8988T (cell line): ENCODE measurements at regions not wholly inside any gene's neighbourhood (a gene's known extent, or its start where the extent isn't known, plus 50 kb on each side); places are given as distances from the start of the nearest gene placed in this dataset.

ENCODE experiments used
- DNase-seq: peaks from one replicate; pipeline ENCODE4 v3.0.0; 2011

- DNase-seq, result no peak
These were observed 105.4 kb upstream of the LYZL1 start for GRCh38 chr10:29183301-29183945.

DNA sequence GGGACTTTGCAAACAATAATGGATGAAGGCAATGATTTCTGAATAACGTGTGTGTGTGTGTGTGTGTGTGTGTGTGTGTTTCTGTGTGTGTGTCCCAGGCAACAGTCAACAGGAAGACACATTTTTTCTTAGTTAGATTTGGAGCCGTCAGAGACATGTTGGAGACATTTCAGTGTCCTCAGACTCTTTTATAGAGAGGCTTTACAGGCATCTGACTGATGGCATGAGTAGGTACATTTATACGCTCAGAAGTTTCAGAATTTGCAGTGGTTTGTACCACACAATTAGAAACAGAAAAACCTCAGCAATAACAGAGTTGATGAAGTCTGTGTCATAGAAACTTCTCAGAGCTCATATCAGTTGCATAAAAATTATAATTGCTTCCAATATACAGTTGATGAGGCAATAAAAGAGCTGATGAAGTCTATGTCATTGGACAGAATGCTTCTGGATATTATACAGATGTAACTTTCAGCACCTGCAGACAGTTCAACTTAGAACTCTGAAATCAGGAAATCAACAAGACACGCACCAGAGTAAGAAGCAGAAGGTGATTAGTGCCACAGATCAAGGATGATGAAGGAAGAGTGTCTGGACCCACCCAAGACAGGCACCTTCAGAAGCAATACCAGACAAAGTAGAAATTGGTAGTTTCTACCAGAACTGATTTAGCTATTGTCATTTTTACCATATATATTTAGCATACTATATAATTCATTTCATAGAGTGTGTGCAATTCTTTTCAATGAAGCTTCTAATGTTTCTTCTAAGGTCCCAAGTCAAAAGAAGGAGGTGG, 104.5 kb upstream of the LYZL1 start:
- no peak for DNase-seq

GRCh38 chr10:29185050-29185449, 103.8 kb upstream of the LYZL1 start:
- no peak for DNase-seq

DNA sequence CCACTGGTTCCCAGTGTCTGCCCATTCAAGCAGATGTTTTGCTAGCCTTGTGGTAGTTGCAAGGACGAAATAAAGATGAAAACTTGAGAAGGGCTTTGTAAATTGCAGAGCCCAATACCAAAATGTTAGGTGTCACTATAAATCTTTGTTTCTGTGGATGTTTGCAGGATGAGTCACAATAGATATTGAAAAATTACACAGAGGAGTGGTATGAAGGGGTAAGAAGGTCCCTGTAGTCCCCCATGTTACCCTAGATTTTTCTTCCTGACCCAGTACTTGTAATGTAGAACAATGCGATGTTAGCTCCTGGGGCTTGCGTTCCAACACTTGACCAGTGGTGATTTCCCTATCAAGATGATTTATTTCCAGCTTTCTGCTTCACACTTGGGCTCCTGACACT, 102.6 kb upstream of the LYZL1 start:
- no peak for DNase-seq

DNA sequence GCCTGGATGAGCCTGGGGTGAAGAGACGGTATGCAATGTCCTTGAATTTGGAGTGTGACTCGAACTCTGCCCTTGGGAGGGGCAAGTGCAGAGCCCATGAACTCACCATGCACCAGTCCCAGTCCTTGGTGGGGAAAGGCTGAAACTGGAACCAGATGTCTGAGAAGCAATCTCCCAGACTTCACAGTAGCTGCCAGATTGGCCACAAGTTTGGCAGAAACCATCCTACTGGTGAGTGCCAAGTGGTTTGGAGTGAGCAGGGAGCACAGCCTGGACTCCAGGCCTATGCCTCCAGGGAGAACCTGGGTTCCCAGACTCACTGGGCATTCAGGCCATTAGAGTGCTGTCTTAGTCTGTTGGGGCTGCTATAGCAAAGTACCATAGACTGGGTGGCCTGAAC, 99.6 kb upstream of the LYZL1 start:
- no peak for DNase-seq

DNA sequence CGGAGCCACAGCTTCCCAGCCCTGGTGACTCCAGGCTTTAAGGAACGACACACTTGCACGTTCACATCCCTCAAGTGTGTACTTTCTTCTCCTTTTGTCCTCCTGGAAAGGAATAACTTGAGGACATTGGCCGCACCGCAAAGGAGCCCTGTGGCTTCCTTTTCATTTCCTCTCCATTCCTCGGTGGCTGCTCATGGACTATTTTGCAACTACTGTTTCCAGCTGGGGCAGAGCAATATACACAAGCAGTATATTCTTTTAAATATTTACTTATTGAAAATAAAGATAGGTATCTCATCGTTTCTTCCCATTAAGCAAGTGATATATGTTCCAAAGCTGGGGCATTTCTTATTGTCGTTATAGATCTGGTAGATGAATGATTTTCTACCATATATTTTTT, 97.2 kb upstream of the LYZL1 start:
- no peak for DNase-seq

DNA sequence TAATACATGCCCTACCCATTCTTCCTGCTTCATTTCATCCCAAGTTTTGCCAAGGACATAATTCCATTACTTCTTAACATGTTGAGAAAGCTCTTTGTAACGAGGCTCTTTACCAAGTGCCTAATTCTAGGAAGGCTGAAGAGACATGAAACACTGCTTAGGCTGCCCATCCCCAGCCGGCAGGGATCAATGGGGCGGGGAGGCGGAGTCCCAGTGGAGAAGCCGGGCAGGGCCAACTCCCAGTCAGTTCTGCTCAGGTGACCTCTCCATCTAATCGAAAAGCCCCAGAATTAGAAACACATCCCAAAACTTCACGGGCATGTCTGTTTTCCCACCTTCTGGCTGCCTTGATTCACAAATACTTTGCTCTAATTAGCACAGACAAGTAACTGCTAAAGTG, 89.5 kb upstream of the LYZL1 start:
- no peak for DNase-seq

DNA sequence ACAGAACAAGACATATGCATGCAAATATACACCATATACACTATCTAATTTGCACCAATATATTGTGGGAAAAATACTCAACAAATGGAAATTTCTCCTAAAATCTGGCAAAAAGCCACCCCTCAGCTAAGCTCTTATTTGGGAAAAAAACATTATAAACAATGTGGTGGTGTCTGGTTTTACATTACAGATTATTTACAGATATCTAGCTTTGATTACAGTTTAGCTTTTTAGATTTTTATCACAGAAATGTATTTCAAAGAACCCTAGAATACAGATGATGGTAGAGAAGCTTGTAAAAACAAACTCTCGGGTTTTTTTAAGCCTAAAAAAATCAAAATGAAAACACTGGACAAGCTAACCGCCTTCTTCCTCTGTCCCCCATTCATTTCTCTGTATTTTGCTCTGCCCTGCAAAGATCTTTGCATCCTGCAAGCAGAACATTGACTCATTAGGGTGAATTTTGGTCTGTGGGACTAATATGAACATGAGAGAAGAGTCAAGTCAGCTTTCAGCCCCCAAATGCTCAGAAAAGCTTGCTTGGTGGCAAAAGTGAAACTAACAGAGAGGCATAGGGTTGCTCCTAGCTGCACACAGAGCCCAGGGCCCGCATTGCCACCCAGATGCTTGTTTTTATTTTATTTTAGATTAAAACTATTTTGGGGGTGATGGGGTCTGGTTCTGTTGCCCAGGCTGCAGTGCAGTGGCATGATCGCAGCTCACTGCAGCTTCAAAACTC, 88.8 kb upstream of the LYZL1 start:
- DNase-seq, result no peak

GRCh38 chr10:29202386-29202940, 86.4 kb upstream of the LYZL1 start:
- no peak for DNase-seq

GRCh38 chr10:29203432-29203831, 85.4 kb upstream of the LYZL1 start:
- DNase-seq, result no peak

- DNase-seq, result no peak
These were observed 84.6 kb upstream of the LYZL1 start for GRCh38 chr10:29204070-29204800.

- no peak for DNase-seq
These were observed 83.1 kb upstream of the LYZL1 start for GRCh38 chr10:29205787-29206186.

DNA sequence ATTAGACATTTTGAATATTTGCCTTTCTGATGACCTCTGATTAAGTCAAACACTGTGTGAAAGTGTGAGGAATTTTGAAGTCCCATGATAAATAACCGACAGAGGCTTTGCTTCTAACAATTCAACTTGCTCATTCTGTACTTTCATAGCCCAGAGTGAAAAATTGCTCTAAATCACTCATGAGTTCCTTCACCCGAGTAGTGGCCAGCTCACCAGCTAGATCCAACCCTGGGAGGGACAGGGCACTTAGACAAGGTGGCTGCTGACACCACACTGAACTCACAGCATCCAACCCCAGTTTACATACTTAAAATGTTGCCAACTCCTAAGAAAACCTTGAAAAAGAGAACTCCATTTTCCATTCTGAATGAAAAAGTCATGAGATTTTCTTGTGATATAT, 80.0 kb upstream of the LYZL1 start:
- no peak for DNase-seq

DNA sequence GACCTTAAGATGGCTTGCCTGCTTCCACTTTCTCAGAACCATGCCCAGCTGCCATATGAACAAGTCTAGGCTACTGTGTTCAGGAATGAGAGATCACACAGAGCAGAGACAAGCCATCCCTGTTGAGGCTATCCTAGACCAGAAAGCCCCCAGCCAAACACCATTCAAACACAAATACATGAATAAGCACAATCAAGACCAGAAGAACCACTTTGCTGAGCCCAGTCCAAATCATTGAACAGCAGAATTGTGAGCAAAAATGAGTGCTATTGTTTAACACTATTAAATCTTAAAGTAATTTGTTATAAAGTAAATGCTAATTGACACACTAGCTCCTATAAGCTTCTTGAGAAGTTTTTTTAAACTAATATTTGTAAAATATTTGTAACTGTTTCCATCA, 79.0 kb upstream of the LYZL1 start:
- DNase-seq, result no peak

GRCh38 chr10:29210266-29210868, 78.5 kb upstream of the LYZL1 start:
- no peak for DNase-seq

DNA sequence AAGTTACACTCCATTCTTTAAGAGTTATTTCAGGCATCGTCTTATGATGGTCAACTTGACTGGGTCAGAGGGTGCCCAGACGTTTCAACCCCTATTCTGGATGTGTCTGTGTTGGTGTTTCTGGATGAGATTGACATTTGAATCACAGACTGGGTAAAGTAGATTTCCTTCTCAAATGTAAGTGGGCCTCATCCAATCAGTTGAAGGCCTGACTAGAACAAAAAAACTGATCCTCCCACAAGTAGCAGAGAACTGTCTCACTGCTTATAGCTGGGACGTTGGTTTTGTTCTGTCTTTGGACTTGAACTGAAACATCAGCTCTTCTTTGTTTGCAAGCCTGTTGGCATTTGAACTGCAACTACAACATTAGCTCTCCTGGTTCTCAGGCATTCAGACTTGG, 76.3 kb upstream of the LYZL1 start:
- DNase-seq, result no peak

DNA sequence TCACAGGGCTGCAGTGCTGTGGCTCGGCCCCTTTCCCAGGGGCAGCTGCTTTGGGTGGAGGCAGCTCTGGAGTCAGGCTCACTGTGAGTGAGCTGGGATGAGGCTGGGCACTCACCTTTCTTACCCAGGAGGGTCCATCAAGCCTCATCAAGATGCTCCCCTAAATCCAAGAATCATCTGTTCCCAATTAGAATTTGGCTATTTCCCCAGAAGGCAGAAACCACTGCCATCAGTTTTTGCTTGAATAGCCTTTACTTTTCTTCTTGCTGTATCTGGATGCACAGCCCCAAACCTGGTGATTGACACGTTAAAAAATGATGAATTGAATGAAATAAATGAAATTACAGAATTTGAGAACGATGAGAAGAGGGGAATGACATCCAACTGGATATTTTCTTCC, 74.3 kb upstream of the LYZL1 start:
- DNase-seq, result no peak

GRCh38 chr10:29217292-29217738, 71.6 kb upstream of the LYZL1 start:
- DNase-seq, result no peak

DNA sequence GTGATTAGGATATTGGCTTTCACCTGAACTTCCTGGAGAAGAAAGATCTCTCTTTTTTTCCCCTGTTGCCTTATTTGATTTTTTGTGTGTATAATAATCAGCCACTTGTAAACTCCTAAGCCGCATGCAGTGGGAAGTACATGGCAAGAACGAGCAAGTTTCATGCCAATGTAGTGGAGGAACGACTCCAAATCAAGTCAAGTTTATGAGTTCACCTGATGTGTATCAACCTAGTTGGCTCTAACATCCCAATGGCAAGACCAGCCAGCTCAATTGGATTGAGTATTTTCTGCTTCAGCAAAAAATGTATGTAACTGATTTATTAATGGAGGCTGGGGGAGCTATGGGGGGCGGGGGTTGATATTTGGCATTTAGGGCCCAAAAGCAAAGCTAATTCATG, 65.5 kb upstream of the LYZL1 start:
- no peak for DNase-seq

GRCh38 chr10:29224631-29225030, 64.2 kb upstream of the LYZL1 start:
- no peak for DNase-seq

- DNase-seq, result no peak
These were observed 61.7 kb upstream of the LYZL1 start for GRCh38 chr10:29227201-29227600.

GRCh38 chr10:29228562-29228961, 60.3 kb upstream of the LYZL1 start:
- DNase-seq, result no peak
